ENCODE measurements at regions not wholly inside any gene's neighbourhood (a gene's known extent, or its start where the extent isn't known, plus 50 kb on each side); places are given as distances from the start of the nearest gene placed in this dataset.

DNA sequence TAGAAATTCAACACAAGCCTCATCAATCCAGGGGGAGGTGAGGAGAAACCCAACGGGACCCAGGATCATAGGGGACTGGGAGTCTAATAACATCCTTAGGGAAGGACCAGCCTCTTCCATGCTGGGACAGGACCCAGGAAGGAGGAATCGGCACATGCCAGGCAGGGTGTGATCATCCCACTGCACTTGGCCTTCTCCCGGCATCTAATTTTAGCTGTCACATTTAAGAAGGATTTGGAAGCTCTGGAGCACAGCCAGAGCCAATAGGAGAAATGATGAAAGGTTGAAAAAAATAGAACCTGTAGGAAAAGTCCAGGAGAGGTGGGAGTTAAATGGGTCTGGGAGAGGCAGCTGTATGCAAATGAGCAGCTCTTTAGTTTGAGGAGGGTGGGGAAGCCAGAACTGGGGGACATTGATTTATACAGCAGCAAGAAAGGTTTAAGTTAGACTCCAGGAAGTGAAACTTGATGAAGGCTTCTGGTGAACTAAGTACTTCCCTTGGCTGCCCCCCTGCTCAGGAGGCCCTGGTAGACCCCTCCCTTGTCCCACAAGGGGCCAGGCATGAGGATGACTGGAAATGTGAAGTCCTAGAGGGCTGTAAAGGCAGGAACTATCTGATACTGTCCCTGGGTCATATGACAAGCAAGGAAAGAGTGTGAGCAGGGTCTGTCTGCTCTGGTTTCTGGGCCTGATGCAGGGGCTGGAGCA is 260.3 kb downstream of the LRFN2 start:
- peaks cover 28% of the 10 kb centered on the region for H3K4me1 Mint-ChIP-seq (ENCODE audit: unreplicated experiment)
- no peak overlapping the region for H3K4me3 Mint-ChIP-seq (ENCODE audit: unreplicated experiment)
- TF ChIP-seq, protein P1, sequence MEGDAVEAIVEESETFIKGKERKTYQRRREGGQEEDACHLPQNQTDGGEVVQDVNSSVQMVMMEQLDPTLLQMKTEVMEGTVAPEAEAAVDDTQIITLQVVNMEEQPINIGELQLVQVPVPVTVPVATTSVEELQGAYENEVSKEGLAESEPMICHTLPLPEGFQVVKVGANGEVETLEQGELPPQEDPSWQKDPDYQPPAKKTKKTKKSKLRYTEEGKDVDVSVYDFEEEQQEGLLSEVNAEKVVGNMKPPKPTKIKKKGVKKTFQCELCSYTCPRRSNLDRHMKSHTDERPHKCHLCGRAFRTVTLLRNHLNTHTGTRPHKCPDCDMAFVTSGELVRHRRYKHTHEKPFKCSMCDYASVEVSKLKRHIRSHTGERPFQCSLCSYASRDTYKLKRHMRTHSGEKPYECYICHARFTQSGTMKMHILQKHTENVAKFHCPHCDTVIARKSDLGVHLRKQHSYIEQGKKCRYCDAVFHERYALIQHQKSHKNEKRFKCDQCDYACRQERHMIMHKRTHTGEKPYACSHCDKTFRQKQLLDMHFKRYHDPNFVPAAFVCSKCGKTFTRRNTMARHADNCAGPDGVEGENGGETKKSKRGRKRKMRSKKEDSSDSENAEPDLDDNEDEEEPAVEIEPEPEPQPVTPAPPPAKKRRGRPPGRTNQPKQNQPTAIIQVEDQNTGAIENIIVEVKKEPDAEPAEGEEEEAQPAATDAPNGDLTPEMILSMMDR (IDR thresholded peaks at IDR 0.05; ENCODE audit: unreplicated experiment) = no peak
- no peaks in the 10 kb centered on the region for H3K36me3 Mint-ChIP-seq (ENCODE audit: low read depth, unreplicated experiment)
- H3K27ac Mint-ChIP-seq (ENCODE audit: unreplicated experiment) = peak overlapping the region; percentile 31
- peaks cover 5% of the 10 kb centered on the region for H3K27me3 Mint-ChIP-seq (ENCODE audit: unreplicated experiment)
- DNase-seq (ENCODE audit: low spot score) = no peak
- H3K9me3 Mint-ChIP-seq (ENCODE audit: unreplicated experiment) = no peaks in the 10 kb centered on the region

DNA sequence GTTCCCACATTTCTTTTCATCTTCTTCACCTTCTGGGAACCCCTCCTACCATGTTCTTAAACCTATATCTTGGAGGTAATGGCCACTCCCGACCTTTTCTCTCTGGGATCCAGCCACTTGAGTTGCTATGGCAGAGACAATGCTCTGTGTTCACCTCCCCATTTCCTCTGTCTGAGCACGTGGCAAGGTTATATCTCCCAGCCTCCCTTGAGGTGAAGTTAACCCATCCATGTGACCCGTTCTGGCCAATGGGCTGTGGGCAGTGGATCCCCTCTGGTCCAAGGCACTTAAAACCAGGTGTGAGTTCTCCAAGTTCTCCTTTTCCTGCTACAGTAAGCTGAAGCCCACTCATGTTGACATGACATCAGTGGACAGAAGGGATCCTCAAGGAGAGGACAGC is 261.4 kb downstream of the LRFN2 start:
- Mint-ChIP-seq H3K27me3 (ENCODE audit: unreplicated experiment) (peaks cover 5% of the 10 kb centered on the region), H3K4me1 (ENCODE audit: unreplicated experiment) (peaks cover 30% of the 10 kb centered on the region)

DNA sequence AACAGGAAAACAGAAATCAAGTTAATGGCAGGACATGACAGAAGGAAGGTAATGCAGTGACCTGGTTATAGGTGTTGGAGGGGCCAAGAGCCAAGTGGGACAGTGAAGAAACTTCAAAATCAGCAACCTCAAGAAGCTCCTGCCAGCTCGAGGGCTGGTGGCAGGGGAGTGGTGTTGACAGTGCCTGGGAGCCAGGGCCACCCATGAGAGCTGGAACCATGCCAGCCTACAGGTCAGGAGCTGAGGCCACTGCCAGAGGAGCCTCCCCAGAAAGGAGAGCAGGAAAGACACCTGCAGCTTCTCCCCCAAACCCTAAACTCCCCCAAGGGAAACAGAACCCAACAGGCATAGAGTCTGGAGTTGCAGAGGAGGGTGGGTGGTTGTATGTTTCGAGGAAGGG is 262.1 kb downstream of the LRFN2 start:
- Mint-ChIP-seq H3K27me3 (ENCODE audit: unreplicated experiment) (peaks cover 5% of the 10 kb centered on the region), H3K4me1 (ENCODE audit: unreplicated experiment) (peaks cover 26% of the 10 kb centered on the region), H3K9me3 (ENCODE audit: unreplicated experiment) (no peaks in the 10 kb centered on the region), H3K36me3 (ENCODE audit: low read depth, unreplicated experiment) (no peaks in the 10 kb centered on the region), H3K27ac (ENCODE audit: unreplicated experiment) (no peak overlapping the region), H3K4me3 (ENCODE audit: unreplicated experiment) (no peak overlapping the region)
- DNase-seq (ENCODE audit: low spot score) = no peak
- TF ChIP-seq, protein P1 (IDR thresholded peaks at IDR 0.05; ENCODE audit: unreplicated experiment) = no peak

More for the DNA sequence above, 261.4 kb downstream of the LRFN2 start:
- no peaks in the 10 kb centered on the region for H3K9me3 Mint-ChIP-seq (ENCODE audit: unreplicated experiment)
- H3K4me3 Mint-ChIP-seq (ENCODE audit: unreplicated experiment) = no peak overlapping the region
- no peaks in the 10 kb centered on the region for H3K36me3 Mint-ChIP-seq (ENCODE audit: low read depth, unreplicated experiment)
- DNase-seq (ENCODE audit: low spot score) = no peak
- H3K27ac Mint-ChIP-seq (ENCODE audit: unreplicated experiment) = no peak overlapping the region
- TF ChIP-seq, protein P1 (IDR thresholded peaks at IDR 0.05; ENCODE audit: unreplicated experiment) = no peak

DNA sequence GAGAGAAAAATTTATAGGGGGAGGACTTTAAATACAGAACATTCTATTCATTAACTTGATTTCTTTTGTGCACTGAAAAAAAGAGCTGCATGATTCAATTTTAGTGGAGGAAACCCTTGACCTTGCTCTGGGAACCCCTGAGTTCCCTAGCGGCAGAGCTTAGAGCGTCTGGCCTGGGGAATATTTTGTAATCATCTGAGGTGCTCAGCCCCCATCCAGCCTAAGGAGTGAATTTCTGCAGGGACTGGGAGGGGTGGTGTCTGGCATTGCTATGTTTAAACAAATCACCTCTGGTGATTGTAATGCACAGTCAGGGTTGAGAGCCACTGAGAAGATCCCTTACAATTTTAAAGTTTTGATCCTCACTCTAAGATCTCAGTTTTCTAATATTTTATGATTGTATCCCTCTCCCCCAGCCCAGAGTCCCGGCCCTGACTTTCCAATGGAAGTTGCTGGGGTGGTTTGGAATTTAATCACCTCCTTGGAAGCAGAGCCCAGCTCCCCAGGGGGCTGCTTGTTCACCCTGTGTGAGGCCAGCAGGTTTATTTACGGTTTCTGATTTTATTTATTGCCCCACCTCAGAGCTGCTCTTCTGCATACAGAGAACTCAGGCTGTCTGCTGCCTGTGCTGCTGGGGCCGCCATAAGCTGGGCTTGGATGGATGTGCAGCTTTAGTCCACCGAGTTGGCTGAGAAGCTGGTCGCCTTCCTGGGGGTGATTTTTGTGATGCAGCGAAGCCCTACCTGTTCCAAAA is 263.1 kb downstream of the LRFN2 start:
- no peak for DNase-seq (ENCODE audit: low spot score)
- Mint-ChIP-seq H3K27me3 (ENCODE audit: unreplicated experiment) (peaks cover 3% of the 10 kb centered on the region), H3K4me1 (ENCODE audit: unreplicated experiment) (peaks cover 23% of the 10 kb centered on the region), H3K4me3 (ENCODE audit: unreplicated experiment) (no peak overlapping the region), H3K36me3 (ENCODE audit: low read depth, unreplicated experiment) (no peaks in the 10 kb centered on the region), H3K9me3 (ENCODE audit: unreplicated experiment) (no peaks in the 10 kb centered on the region), H3K27ac (ENCODE audit: unreplicated experiment) (no peak overlapping the region)
- TF ChIP-seq, protein P1 (IDR thresholded peaks at IDR 0.05; ENCODE audit: unreplicated experiment) = no peak

DNA sequence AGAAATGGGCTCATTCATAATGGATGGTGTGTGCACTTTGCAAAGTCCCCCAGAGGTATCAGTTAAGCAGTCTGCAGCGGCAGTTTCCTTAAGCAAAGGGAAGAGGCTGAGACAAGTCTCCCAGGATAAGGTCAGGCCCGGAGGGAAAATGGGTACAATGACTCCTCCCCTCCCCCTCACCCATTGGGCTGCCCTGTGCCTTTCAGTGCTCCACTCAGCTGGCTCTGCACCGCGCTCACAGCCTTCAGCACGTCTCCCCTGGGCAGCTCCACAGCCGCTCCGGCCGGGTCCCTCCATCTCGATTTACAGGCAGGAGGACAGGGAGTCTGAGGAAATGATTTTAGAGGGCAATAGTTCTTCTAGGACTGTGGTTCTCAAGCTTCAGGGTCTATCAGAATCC is 264.8 kb downstream of the LRFN2 start:
- Mint-ChIP-seq H3K4me3 (ENCODE audit: unreplicated experiment) (no peak overlapping the region), H3K36me3 (ENCODE audit: low read depth, unreplicated experiment) (no peaks in the 10 kb centered on the region), H3K4me1 (ENCODE audit: unreplicated experiment) (peaks cover 18% of the 10 kb centered on the region), H3K27ac (ENCODE audit: unreplicated experiment) (no peak overlapping the region), H3K27me3 (ENCODE audit: unreplicated experiment) (peaks cover 3% of the 10 kb centered on the region), H3K9me3 (ENCODE audit: unreplicated experiment) (no peaks in the 10 kb centered on the region)
- DNase-seq (ENCODE audit: low spot score) = no peak
- TF ChIP-seq, protein P1 (IDR thresholded peaks at IDR 0.05; ENCODE audit: unreplicated experiment) = no peak
